Natural killer cell (primary cell): ENCODE measurements at regions not wholly inside any gene's neighbourhood (a gene's known extent, or its start where the extent isn't known, plus 50 kb on each side); places are given as distances from the start of the nearest gene placed in this dataset.
"Not testable (repeated sequence)": the region's sequence is repeated elsewhere in the genome, so short reads cannot be mapped to it uniquely, and the experiment has no call there.

ENCODE experiments used
- ATAC-seq, 3 donors: fragments of 150-1000 bp in 2 of 3; fragments of 200-7000 bp in 1 of 3; cut with Tn5 transposase; 1 replicate in 1 of 3; 2 replicates in 2 of 3; pipeline ENCODE4 v1.10.0; 2021; ENCODE audit warnings: mild to moderate bottlenecking in 2 of 3, moderate library complexity in 2 of 3
- DNase-seq, 2 donors: peaks; one replicate each; pipeline versions ENCODE4 v3.0.0 to v3.0.0-alpha.2; 2013 to 2021; ENCODE audit warnings: mixed read lengths in 1 of 2
- H3K27ac ChIP-seq: one replicate; pipeline ENCODE4 v1.5.1; 2013; ENCODE audit warnings: mild to moderate bottlenecking, low read length
- H3K27me3 ChIP-seq: one replicate; pipeline ENCODE4 v1.6.1; 2013; ENCODE audit warnings: low read length; ENCODE audit not compliant: control insufficient read depth, insufficient read depth
- H3K36me3 ChIP-seq: one replicate; pipeline ENCODE4 v1.6.1; 2013; ENCODE audit warnings: low read length; ENCODE audit not compliant: control insufficient read depth, insufficient read depth
- H3K4me1 ChIP-seq: one replicate; pipeline ENCODE4 v1.6.1; 2013; ENCODE audit warnings: low read length; ENCODE audit not compliant: control insufficient read depth, insufficient read depth
- H3K4me3 ChIP-seq: one replicate; pipeline ENCODE4 v1.5.1; 2013; ENCODE audit warnings: low read length
- H3K9me3 ChIP-seq: one replicate; pipeline ENCODE4 v1.6.1; 2013; ENCODE audit warnings: low read length; ENCODE audit not compliant: control insufficient read depth, insufficient read depth
- H3K27ac Mint-ChIP-seq, 2 donors: one replicate each; pipeline ENCODE4 v1.8.0; 2022; ENCODE audit warnings: mild to moderate bottlenecking in 2 of 2, mixed read lengths in 2 of 2, moderate library complexity in 1 of 2
- H3K27me3 Mint-ChIP-seq, 2 donors: one replicate each; pipeline ENCODE4 v1.8.0; 2022; ENCODE audit warnings: low read depth in 2 of 2, mixed read lengths in 2 of 2
- H3K36me3 Mint-ChIP-seq: one replicate; pipeline ENCODE4 v1.8.0; 2022; ENCODE audit warnings: mixed read lengths
- H3K4me1 Mint-ChIP-seq, 2 donors: one replicate each; pipeline ENCODE4 v1.8.0; 2022; ENCODE audit warnings: mixed read lengths in 2 of 2
- H3K4me3 Mint-ChIP-seq: one replicate; pipeline ENCODE4 v1.8.0; 2022; ENCODE audit warnings: mild to moderate bottlenecking, moderate library complexity, mixed read lengths
- H3K9me3 Mint-ChIP-seq, 2 donors: one replicate each; pipeline ENCODE4 v1.8.0; 2022; ENCODE audit warnings: mixed read lengths in 2 of 2
- WGBS: methylation state at CpG from one replicate; pipeline ENCODE4 v1.1.7; 2013; ENCODE audit warnings: missing lambda C conversion rate; ENCODE audit not compliant: insufficient coverage; 5-methylcytosine and 5-hydroxymethylcytosine counted together
- intact Hi-C: fragments of 100-400 bp; cut with micrococcal nuclease; formaldehyde crosslinking; loops from one replicate; pipeline ENCODE4 v1.14.2; 2022

DNA sequence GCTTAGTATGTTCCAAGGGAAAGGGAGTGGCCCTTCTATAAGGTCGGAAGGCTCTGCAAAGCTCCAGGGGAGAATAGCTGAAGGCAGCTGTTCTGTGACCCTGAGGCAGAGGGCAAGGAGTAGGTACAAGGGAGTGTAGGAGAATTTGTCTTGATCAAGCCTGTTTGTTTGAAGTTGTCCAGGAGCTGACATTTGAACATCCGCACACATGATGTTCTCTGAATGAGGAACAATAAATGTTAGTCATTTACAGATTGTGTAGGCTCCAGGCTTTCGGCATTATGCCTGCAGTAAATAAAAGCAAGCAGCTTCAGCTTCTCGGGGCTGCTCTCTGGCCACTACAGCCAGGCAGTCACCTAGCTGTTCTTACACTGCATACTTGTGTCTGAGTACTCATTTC, 52.7 kb downstream of the CTAGE6 start:
- H3K4me1 ChIP-seq, H3K27me3 Mint-ChIP-seq, H3K9me3 ChIP-seq, H3K27me3 ChIP-seq, H3K36me3 ChIP-seq, H3K27ac ChIP-seq, H3K4me3 ChIP-seq, DNase-seq, H3K36me3 Mint-ChIP-seq, H3K9me3 Mint-ChIP-seq, ATAC-seq, H3K4me1 Mint-ChIP-seq, H3K4me3 Mint-ChIP-seq, intact Hi-C loops, H3K27ac Mint-ChIP-seq: not testable (repeated sequence)
- no CpG with 5 or more reads among the region's 4 CpGs for WGBS

DNA sequence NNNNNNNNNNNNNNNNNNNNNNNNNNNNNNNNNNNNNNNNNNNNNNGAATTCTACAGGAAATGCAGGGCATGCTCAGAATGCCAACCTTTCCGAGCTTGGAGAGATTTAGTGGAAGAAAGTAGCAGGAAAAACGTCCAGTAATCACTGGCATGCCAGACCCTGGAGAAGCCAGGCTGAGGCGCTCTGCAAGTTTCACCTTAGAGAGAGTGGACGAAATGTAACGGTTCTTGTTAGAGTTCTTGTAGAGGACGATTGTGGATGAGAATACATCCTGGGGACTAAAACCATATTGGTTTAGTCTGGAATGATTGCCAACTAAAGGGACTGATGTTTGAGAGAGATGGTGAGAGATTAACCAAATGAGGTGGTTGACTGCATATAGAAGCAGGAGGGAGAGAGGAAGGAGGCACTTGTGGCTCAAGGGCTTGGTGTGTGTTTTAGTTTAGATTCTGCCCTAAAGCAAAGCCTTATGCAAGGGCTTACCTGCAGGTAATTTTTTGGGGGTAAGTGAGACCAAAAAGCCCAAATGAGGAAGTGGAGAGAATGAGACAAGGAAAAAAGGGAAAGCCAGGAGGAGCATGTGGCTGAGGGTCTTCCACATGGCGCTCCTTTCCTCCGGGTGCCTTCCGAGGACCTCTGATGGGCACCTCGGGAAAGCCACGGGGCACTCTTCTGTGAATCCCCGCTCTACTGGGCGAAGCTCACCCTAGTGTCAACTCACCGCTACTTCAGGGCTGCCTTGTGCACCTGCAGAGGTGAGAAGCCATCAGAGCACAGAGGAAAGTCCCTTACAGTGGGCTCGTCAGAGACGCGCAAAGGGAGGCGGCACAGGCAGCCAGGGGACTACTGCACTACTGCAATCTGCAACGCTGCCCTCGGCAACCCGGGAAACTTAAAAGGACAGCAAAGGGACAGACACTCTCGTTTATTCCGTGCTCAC, 56.5 kb downstream of the CTAGE6 start:
- H3K27ac ChIP-seq, H3K9me3 ChIP-seq, H3K4me3 Mint-ChIP-seq, H3K27me3 Mint-ChIP-seq, H3K36me3 ChIP-seq, H3K4me1 ChIP-seq, H3K9me3 Mint-ChIP-seq, H3K4me3 ChIP-seq, DNase-seq, H3K4me1 Mint-ChIP-seq, H3K27ac Mint-ChIP-seq, intact Hi-C loops, H3K36me3 Mint-ChIP-seq, H3K27me3 ChIP-seq: not testable (repeated sequence)
- WGBS: no CpG with 5 or more reads among the region's 23 CpGs
- ATAC-seq: peak; percentile 98 to 100 (median 99)
